Astrocyte (in vitro differentiated cells and primary cell): ENCODE measurements at regions not wholly inside any gene's neighbourhood (a gene's known extent, or its start where the extent isn't known, plus 50 kb on each side); places are given as distances from the start of the nearest gene placed in this dataset.

ENCODE experiments used
- DNase-seq: peaks from one replicate; pipeline ENCODE4 v3.0.0-alpha.2; 2010; ENCODE audit warnings: low read depth
- FAIRE-seq: peaks from 2 replicates; lab custom pipeline; 2011; peaks lifted over from hg19 to GRCh38; lab: Jason Lieb, UNC
- H2AFZ ChIP-seq: 2 replicates; pipeline ENCODE4 v1.6.0; 2012; ENCODE audit warnings: low read depth, low read length, inconsistent platforms
- H3K27ac ChIP-seq: 2 replicates; pipeline ENCODE4 v1.5.1; 2011; ENCODE audit warnings: low read depth, low read length, inconsistent platforms
- H3K27me3 ChIP-seq: 2 replicates; pipeline ENCODE4 v1.6.0; 2011; ENCODE audit warnings: low read length, inconsistent platforms; ENCODE audit not compliant: insufficient read depth
- H3K36me3 ChIP-seq: 2 replicates; pipeline ENCODE4 v1.5.1; 2011; ENCODE audit warnings: low read length, inconsistent platforms; ENCODE audit not compliant: insufficient read depth
- H3K4me1 ChIP-seq: 2 replicates; pipeline ENCODE4 v1.5.1; 2011; ENCODE audit warnings: low read length, inconsistent platforms; ENCODE audit not compliant: insufficient read depth
- H3K4me2 ChIP-seq: 2 replicates; pipeline ENCODE4 v1.6.0; 2012; ENCODE audit warnings: low read length, inconsistent platforms
- H3K4me3 ChIP-seq: 2 replicates; pipeline ENCODE4 v1.5.1; 2011; ENCODE audit warnings: low read depth, mild to moderate bottlenecking, low read length, inconsistent platforms; ENCODE audit not compliant: insufficient read depth
- H3K79me2 ChIP-seq: 2 replicates; pipeline ENCODE4 v1.6.0; 2012; ENCODE audit warnings: mild to moderate bottlenecking, low read length, inconsistent platforms; ENCODE audit not compliant: insufficient read depth
- H3K9ac ChIP-seq: 2 replicates; pipeline ENCODE4 v1.6.0; 2012; ENCODE audit warnings: mild to moderate bottlenecking, low read length, inconsistent platforms
- H3K9me3 ChIP-seq: 2 replicates; pipeline ENCODE4 v1.5.1; 2012; ENCODE audit warnings: low read depth, mild to moderate bottlenecking, low read length, inconsistent platforms; ENCODE audit not compliant: insufficient read depth
- H4K20me1 ChIP-seq: 2 replicates; pipeline ENCODE4 v1.6.0; 2012; ENCODE audit warnings: low read length, inconsistent platforms; ENCODE audit not compliant: insufficient read depth
- H3K27ac Mint-ChIP-seq: one replicate; pipeline ENCODE4 v1.8.0; 2021; ENCODE audit warnings: mild to moderate bottlenecking, mixed read lengths; ENCODE audit not compliant: unreplicated experiment
- H3K27me3 Mint-ChIP-seq: one replicate; pipeline ENCODE4 v1.8.0; 2021; ENCODE audit warnings: low read depth, mixed read lengths; ENCODE audit not compliant: unreplicated experiment
- H3K36me3 Mint-ChIP-seq: one replicate; pipeline ENCODE4 v1.8.0; 2021; ENCODE audit warnings: low read depth, mixed read lengths; ENCODE audit not compliant: unreplicated experiment
- H3K4me1 Mint-ChIP-seq: one replicate; pipeline ENCODE4 v1.8.0; 2021; ENCODE audit warnings: low read depth, mixed read lengths; ENCODE audit not compliant: unreplicated experiment
- H3K4me3 Mint-ChIP-seq: one replicate; pipeline ENCODE4 v1.8.0; 2021; ENCODE audit warnings: mild to moderate bottlenecking, moderate library complexity, mixed read lengths; ENCODE audit not compliant: unreplicated experiment
- H3K9me3 Mint-ChIP-seq: one replicate; pipeline ENCODE4 v1.8.0; 2021; ENCODE audit warnings: mild to moderate bottlenecking, mixed read lengths; ENCODE audit not compliant: unreplicated experiment
- EZH2 ChIP-seq: IDR thresholded peaks from 2 replicates; pipeline ENCODE4 v1.6.1; 2012; ENCODE audit warnings: mild to moderate bottlenecking, low read length, inconsistent platforms; ENCODE audit not compliant: insufficient read depth
- TF ChIP-seq, protein P1 (sequence below): IDR thresholded peaks from 2 replicates; pipeline ENCODE4 v1.5.1; 2011; ENCODE audit warnings: low read depth, mild to moderate bottlenecking, inconsistent platforms, low read length, moderate library complexity; ENCODE audit not compliant: insufficient read depth

DNA sequence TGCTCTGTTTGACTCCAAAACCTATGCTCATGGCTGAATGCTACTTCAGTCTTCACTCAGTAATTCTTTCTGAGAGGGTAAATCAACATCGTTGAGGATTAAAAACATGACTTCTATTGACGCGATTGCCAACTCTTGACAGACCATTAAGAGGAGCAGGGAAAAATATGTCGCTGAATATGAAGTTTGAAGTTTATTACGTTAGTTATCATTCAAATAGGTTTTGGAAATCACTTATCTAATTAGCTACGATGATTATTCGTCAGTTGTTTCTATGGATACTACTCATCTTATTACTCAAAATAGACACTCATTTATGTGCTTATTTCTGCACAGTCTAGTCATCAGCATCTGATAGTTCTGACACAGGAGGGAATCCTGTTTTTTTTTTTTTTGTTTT, 279.2 kb upstream of the TBL1XR1 start:
- no peak overlapping the region for H2AFZ ChIP-seq
- FAIRE-seq (no peak), DNase-seq (no peak)
- Mint-ChIP-seq H3K9me3 (no peaks in the 10 kb centered on the region), H3K27ac (no peak overlapping the region), H3K27me3 (peaks cover 1% of the 10 kb centered on the region), H3K4me3 (no peak overlapping the region), H3K36me3 (no peaks in the 10 kb centered on the region), H3K4me1 (peaks cover 23% of the 10 kb centered on the region)
- peaks cover 11% of the 10 kb centered on the region for H3K4me1 ChIP-seq
- H3K4me2 ChIP-seq, result no peak overlapping the region
- no peak for TF ChIP-seq EZH2
- TF ChIP-seq, protein P1, sequence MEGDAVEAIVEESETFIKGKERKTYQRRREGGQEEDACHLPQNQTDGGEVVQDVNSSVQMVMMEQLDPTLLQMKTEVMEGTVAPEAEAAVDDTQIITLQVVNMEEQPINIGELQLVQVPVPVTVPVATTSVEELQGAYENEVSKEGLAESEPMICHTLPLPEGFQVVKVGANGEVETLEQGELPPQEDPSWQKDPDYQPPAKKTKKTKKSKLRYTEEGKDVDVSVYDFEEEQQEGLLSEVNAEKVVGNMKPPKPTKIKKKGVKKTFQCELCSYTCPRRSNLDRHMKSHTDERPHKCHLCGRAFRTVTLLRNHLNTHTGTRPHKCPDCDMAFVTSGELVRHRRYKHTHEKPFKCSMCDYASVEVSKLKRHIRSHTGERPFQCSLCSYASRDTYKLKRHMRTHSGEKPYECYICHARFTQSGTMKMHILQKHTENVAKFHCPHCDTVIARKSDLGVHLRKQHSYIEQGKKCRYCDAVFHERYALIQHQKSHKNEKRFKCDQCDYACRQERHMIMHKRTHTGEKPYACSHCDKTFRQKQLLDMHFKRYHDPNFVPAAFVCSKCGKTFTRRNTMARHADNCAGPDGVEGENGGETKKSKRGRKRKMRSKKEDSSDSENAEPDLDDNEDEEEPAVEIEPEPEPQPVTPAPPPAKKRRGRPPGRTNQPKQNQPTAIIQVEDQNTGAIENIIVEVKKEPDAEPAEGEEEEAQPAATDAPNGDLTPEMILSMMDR, result no peak
- H3K27me3 ChIP-seq, result no peaks in the 10 kb centered on the region
- H3K9me3 ChIP-seq, result no peaks in the 10 kb centered on the region
- no peak overlapping the region for H3K27ac ChIP-seq
- no peak overlapping the region for H3K9ac ChIP-seq
- no peaks in the 10 kb centered on the region for H4K20me1 ChIP-seq
- no peaks in the 10 kb centered on the region for H3K36me3 ChIP-seq
- H3K4me3 ChIP-seq, result no peak overlapping the region
- H3K79me2 ChIP-seq, result no peaks in the 10 kb centered on the region

- H3K27me3 Mint-ChIP-seq, result peaks cover 1% of the 10 kb centered on the region
- H3K4me1 Mint-ChIP-seq, result peaks cover 23% of the 10 kb centered on the region
Observed at GRCh38 chr3:177476921-177477435, 279.7 kb upstream of the TBL1XR1 start.

More at GRCh38 chr3:177476921-177477435, 279.7 kb upstream of the TBL1XR1 start:
- no peaks in the 10 kb centered on the region for H3K27me3 ChIP-seq
- no peaks in the 10 kb centered on the region for H3K36me3 ChIP-seq
- no peak overlapping the region for H3K27ac ChIP-seq
- no peaks in the 10 kb centered on the region for H3K9me3 Mint-ChIP-seq
- H3K9me3 ChIP-seq, result no peaks in the 10 kb centered on the region
- TF ChIP-seq, protein P1, result no peak
- no peak for TF ChIP-seq EZH2
- DNase-seq, result no peak
- no peaks in the 10 kb centered on the region for H3K36me3 Mint-ChIP-seq
- peaks cover 11% of the 10 kb centered on the region for H3K4me1 ChIP-seq
- no peaks in the 10 kb centered on the region for H3K79me2 ChIP-seq
- no peak for FAIRE-seq
- no peak overlapping the region for H3K9ac ChIP-seq
- no peak overlapping the region for H3K4me3 ChIP-seq
- H3K27ac Mint-ChIP-seq, result peak overlapping the region; percentile 36
- no peak overlapping the region for H3K4me3 Mint-ChIP-seq
- H4K20me1 ChIP-seq, result no peaks in the 10 kb centered on the region
- no peak overlapping the region for H3K4me2 ChIP-seq
- no peak overlapping the region for H2AFZ ChIP-seq
